Left lung (tissue), 4 donors: ENCODE measurements at regions not wholly inside any gene's neighbourhood (a gene's known extent, or its start where the extent isn't known, plus 50 kb on each side); places are given as distances from the start of the nearest gene placed in this dataset.
"Not testable (repeated sequence)": the region's sequence is repeated elsewhere in the genome, so short reads cannot be mapped to it uniquely, and the experiment has no call there.

Experiments
- ATAC-seq: fragments of 200-7000 bp; cut with Tn5 transposase; one replicate; pipeline ENCODE4 v1.9.1; 2020; ENCODE audit warnings: moderate library complexity
- DNase-seq, 4 donors: peaks; one replicate each; pipeline ENCODE4 v3.0.0-alpha.2; 2013 to 2020
- H3K27ac ChIP-seq, 2 donors: fragments of 200-600 bp; sonication (generic) in 1 of 2; one replicate each; pipeline versions ENCODE4 v1.5.0 to v1.8.0; 2020 to 2021
- H3K27me3 ChIP-seq, 2 donors: fragments of 200-600 bp; sonication (generic) in 1 of 2; one replicate each; pipeline versions ENCODE4 v1.5.0 to v1.8.0; 2020 to 2021
- H3K36me3 ChIP-seq, 2 donors: fragments of 200-600 bp; sonication (generic) in 1 of 2; one replicate each; pipeline versions ENCODE4 v1.5.0 to v1.8.0; 2020 to 2021
- H3K4me1 ChIP-seq, 2 donors: fragments of 200-600 bp; one replicate each; pipeline ENCODE4 v1.8.0; 2021
- H3K4me3 ChIP-seq, 2 donors: fragments of 200-600 bp; sonication (generic) in 1 of 2; one replicate each; pipeline versions ENCODE4 v1.5.0 to v1.8.0; 2020 to 2021; ENCODE audit warnings: mild to moderate bottlenecking in 1 of 2
- H3K9me3 ChIP-seq, 2 donors: fragments of 200-600 bp; sonication (generic) in 1 of 2; one replicate each; pipeline versions ENCODE4 v1.5.0 to v1.8.0; 2020 to 2021
- CTCF ChIP-seq, 2 donors: fragments of 200-600 bp; sonication (generic) in 1 of 2; IDR thresholded peaks; one replicate each; pipeline versions ENCODE4 v1.5.0 to v1.8.0; 2021; ENCODE audit warnings: antibody characterized with exemption in 2 of 2
- intact Hi-C, 2 donors: fragments of 100-400 bp; cut with DNase I; formaldehyde crosslinking; loops; one replicate each; pipeline versions ENCODE4 v1.11.2 to v1.14.2; 2022
- donor health status: DM: no; HTN: yes; CAD: no.
- donor health status: DM: no; HTN: no; CAD: no.

GRCh38 chr1:109840011-109840629 lies 70.5 kb upstream of the CSF1 start:
- ATAC-seq (no peak), DNase-seq (no peak)
- intact Hi-C loops: no loop called here
- no peak for TF ChIP-seq CTCF (IDR thresholded peaks at IDR 0.05)
- Histone ChIP-seq H3K27me3 (no peaks in the 10 kb centered on the region), H3K36me3 (no peaks in the 10 kb centered on the region), H3K27ac (no peak overlapping the region), H3K4me1 (no peaks in the 10 kb centered on the region), H3K9me3 (peaks cover 0 to 8% of the 10 kb centered on the region in 2 donors), H3K4me3 (no peak overlapping the region)

- H3K36me3 ChIP-seq, H3K4me3 ChIP-seq, H3K27ac ChIP-seq, intact Hi-C loops, H3K27me3 ChIP-seq, H3K9me3 ChIP-seq, DNase-seq, ATAC-seq, H3K4me1 ChIP-seq: not testable (repeated sequence)
Measured at GRCh38 chr1:109839276-109839675, 71.4 kb upstream of the CSF1 start.

GRCh38 chr1:109838838-109839240 lies 71.8 kb upstream of the CSF1 start:
- Histone ChIP-seq H3K4me3 (no peak overlapping the region), H3K27me3 (no peaks in the 10 kb centered on the region), H3K9me3 (peaks cover 0 to 8% of the 10 kb centered on the region in 2 donors), H3K4me1 (no peaks in the 10 kb centered on the region), H3K36me3 (no peaks in the 10 kb centered on the region), H3K27ac (no peak overlapping the region)
- TF ChIP-seq CTCF (IDR thresholded peaks at IDR 0.05): no peak
- intact Hi-C loops: no loop called here
- DNase-seq (no peak), ATAC-seq (no peak)

GRCh38 chr1:109837852-109838570 lies 72.6 kb upstream of the CSF1 start:
- Histone ChIP-seq H3K27ac (no peak overlapping the region), H3K4me1 (no peaks in the 10 kb centered on the region), H3K36me3 (no peaks in the 10 kb centered on the region), H3K4me3 (no peak overlapping the region), H3K27me3 (no peaks in the 10 kb centered on the region), H3K9me3 (peaks cover 0 to 8% of the 10 kb centered on the region in 2 donors)
- intact Hi-C loops: no loop called here
- DNase-seq (no peak), ATAC-seq (no peak)
- no peak for TF ChIP-seq CTCF (IDR thresholded peaks at IDR 0.05)

- intact Hi-C loops, ATAC-seq, H3K27ac ChIP-seq, H3K27me3 ChIP-seq, DNase-seq, H3K4me1 ChIP-seq, H3K9me3 ChIP-seq, H3K4me3 ChIP-seq, H3K36me3 ChIP-seq: not testable (repeated sequence)
Measured at GRCh38 chr1:109835645-109836044, 71.9 kb upstream of the EPS8L3 start.

GRCh38 chr1:109834951-109835350 lies 71.2 kb upstream of the EPS8L3 start:
- Histone ChIP-seq H3K4me3 (no peak overlapping the region), H3K4me1 (no peaks in the 10 kb centered on the region), H3K27ac (no peak overlapping the region), H3K36me3 (no peaks in the 10 kb centered on the region), H3K9me3 (peaks cover 0 to 8% of the 10 kb centered on the region in 2 donors), H3K27me3 (no peaks in the 10 kb centered on the region)
- TF ChIP-seq CTCF (IDR thresholded peaks at IDR 0.05): no peak
- intact Hi-C loops: no loop called here
- no peak for ATAC-seq
- DNase-seq: no peak
